GM21423 (cell line): ENCODE measurements at regions not wholly inside any gene's neighbourhood (a gene's known extent, or its start where the extent isn't known, plus 50 kb on each side); places are given as distances from the start of the nearest gene placed in this dataset.

Experiments used
- ATAC-seq: cut with Tn5 transposase; IDR thresholded peaks from one replicate; pipeline ENCODE4 v1.9.1; 2021; ENCODE audit warnings: mild to moderate bottlenecking, moderate library complexity; ENCODE audit not compliant: unreplicated experiment

DNA sequence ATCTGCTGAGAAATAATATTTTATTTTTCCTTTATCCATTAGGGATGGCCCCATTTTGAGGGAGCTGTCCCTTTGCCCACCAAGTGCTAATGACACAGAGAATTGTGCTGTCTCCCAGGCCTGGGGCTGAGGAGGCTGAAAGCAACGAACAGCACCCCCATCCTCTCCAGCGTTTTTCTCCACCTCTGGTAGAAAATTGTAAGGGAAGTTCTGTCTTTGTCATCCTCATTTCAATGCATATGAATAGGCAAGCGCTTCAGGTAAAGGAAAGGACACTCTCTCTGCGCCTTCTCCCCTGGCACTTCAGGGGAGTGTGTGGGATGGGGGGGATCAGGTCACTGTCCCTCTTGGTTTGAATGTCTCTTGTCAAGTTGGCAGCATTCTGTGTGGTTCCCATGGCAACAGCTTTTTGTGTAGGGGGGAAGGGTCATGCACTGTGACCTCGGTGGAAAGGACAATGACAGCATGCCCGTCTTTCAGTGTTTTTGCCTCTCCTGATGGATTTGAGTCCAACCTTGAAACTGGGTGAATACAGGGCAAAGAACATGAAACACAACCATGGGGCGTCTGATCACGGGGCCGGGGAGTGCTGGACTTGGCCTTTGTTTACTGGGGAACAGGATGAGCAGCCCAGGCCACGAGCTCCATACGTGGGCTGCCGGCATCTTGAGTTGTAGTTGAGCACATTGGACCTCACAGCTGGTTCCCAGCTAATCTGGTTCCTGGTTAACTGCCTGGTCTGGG is 230.2 kb downstream of the VRK1 start:
- ATAC-seq = no peak

DNA sequence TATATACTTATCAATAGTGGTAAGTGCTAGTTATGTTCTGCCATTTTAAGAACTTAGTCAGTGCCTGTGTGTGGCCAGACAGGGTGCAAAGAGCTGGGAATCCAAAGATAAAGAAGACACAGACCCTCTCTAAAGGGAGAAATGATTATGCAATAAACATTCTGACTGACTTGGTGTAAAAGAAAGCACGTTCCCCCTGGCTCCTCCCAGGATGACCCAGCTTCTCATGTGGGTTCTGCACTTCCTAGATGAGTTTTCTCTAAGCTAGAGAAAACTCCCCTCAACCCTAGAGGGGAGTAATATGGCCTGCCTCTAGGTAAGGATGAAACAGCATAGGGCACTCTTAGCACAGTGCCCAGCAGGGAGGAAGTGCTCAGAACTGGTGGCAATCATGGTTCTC is 231.2 kb downstream of the VRK1 start:
- ATAC-seq = no peak

DNA sequence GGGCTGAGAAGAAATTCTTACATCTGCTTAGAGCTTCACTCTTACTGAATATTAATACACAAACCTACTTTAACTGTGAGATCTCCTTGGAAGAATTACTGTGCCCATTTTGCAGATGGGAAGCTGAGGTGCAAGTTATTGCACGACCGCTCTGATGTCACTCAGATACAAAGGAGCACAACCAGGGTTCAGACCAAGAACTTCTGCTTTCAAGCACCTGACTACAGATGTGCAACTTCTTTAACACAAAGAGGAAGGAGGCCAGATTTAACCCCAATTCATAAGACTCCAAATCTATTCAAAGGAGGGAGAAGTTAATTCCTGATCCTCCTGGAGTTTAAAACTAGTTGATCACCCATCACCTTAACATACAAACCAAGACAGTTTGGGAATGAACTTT is 232.6 kb downstream of the VRK1 start:
- no peak for ATAC-seq

DNA sequence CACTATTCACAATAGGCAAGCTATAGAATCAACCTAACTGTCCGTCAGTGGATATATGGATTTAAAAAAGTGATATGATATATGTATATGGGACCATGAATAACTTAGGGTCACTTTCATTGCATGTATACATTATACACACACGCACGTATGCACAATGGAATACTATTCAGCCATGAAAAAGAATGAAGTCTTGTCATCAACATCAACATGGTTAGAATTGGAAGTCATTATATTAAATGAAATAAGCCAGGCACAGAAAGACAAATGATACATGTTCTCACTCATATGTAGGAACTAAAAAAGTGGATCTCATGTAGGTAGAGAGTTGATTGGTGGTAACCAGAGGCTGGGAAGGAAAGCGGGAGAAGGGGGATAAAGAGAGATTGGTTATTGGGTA is 234.3 kb downstream of the VRK1 start:
- no peak for ATAC-seq

DNA sequence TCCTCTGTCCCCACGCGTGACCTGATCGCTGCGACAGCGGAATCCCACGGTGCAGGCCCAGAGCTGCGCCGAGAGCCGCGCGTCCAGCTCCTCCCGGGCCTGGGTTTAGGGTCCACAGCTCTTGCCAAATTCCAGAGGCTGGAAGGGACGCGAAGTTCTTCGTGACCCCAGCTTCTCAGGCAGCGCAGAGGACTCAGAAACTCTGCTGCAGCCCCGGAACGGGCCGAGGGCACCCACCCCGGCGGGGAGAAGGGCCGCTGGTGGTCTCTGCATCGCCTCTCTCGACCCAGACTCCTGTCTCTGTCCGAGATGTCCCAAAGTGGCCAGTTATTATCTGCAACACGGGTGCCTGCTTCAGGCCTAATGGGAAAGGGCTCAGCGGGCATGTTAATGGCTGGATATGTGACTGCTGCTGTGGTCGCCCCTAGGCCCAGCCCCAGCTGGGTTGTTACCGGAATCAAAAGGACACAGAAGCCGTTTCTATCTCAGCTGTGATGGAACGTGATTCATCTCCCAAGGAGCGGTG is 236.4 kb downstream of the VRK1 start:
- ATAC-seq = no peak

DNA sequence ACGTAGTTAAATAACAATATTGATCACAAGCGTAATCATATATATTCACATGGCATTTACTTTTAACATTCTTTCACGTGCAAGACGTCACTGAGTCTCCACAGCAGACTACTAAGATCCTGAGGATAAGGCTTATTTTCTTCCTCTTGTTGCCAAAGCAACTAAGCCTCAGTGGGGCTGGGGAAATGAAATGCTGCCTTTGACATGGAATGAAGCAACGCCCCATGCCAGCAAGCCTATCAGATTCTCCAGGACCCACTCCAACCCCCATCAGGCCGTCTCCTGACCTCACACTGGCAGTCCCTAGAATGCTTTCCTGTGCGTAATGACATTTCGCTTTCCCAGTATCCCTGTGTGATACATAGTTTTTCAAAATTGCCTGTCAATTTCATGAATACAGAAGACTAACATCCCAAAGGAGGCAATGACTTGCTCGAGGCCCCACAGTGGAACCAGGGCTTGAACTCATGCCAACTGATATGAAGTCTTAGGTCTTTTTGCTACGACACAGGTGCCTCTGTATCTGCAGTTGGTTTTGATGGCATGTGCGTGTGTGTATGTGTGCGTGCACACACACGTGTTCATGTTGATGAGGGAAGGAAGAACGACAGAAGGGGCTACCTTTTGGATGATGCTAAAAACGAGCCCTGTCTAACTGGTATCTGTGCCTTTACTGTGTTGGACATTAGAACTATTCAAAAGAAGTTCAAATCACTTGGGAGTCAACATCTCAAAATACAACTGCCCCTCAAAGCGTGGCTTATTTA is 239.1 kb downstream of the VRK1 start:
- ATAC-seq = no peak

DNA sequence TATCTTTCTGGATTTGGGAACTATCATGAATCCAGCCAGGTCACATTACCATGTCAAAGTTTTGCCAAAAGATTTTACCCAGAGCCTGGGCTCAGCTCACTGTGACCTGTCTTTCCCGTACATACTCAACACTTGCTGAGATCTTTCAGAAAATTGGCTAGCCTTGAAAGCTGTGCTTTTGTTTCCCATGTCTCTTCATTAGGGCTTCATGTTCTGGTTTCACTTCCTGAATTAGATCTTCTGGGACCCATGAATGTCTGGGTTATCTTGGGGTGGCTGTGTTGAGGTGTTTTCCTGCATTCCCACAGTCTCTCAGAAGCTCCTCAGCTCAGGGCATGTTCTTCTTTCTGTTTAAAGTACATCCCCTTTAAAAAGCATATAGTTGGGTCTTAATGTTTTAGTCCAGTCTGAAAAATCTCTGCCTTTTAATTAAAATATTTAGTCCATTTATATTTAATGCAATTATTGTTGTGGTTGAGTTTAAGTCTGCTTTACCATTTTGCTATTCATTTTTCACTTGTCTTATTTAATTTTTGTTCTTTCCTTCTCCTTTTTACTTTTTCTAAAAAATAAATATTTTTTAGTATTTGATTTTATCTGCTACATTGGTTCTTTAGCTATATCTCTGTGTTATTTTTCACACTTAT is 242.7 kb downstream of the VRK1 start:
- no peak for ATAC-seq

DNA sequence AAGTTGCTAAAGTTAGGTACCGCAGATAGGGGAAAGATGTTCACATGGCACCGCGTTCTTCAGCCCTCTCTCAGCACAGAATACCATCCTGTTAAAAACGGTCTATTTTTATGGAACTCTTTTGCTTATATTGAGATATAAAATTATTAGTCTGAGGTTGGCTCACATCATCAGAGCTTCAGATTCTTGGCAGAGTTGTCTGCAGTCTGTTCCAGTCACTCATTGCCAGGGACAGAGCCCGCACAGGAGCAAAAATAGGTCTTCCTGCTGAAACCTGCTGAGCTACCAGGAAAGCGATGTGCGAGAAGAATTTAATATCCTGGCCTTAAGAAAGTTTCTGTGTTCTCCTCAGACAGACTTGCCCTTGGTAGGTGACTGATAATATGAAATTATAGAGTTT is 249.8 kb downstream of the VRK1 start:
- no peak for ATAC-seq

DNA sequence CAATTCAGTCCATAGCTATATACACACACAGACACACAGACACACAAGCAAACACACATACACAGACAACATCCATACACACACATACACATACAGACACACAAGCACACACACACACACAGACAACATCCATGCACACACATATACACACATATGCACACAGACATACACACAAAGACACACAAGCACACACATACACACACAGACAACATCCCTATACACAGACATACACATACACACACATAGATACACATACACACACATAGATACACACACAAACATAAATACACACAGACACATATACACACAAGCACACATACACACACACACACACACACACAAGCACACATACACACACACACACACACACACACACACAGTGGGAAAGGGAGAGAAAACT is 254.8 kb downstream of the VRK1 start:
- no peak for ATAC-seq

DNA sequence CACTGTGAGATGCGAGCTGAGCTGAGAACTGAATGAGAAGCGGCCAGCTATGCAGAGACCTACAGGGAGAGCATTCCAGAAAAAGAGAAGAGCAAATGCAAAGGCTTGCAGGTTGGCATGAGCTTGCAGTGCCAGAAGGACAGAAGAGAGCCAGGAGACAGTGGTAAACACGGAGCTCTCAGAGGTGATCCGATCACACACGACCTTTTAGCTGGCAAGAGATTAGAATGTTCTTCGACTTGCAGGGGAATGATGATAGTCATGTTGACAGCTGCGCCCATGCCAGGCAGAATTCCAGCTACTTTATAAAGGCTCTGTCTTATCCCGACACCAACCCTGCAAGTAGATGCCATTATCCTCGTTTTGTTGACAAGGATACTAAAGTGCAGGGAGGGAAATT is 256.8 kb downstream of the VRK1 start:
- no peak for ATAC-seq

DNA sequence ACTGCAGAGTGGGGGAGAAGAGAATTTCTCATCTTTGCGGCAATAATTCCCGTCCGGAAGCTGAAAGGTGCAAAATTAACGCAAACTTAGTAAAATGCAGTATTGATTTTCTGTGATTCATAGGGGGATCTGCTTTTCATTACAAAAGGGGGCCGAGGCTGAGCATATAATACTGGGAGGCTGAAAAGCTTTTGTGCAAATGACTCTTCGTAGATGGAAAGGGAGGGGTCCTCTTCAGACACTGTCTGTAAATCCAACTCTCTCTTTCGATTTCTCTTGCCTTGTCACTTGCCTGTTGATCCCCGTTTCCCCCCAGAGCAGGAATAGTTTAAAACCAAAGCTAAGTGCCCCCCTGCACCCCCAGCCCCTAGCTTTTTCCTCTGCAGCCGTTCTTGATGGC is 258.2 kb downstream of the VRK1 start:
- no peak for ATAC-seq

DNA sequence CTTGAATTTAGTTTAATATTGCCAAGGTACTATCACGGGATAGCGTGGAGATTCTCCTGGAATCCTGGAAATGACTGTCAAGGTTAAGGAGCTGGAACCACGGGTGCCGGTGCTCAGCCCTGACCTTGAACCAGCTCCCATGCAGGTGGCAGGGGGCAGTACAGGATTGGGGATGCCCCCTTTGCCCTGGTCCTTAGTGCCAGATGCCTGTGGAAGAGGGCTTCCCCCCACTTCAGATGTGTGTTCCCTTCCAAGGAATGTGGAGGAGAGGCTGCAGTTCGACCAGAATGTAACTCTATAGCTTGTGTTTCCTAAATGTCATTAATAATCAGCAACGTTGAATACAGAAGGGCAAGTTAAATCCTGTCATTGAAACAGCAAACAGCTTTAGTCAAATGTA is 258.9 kb downstream of the VRK1 start:
- ATAC-seq = no peak

DNA sequence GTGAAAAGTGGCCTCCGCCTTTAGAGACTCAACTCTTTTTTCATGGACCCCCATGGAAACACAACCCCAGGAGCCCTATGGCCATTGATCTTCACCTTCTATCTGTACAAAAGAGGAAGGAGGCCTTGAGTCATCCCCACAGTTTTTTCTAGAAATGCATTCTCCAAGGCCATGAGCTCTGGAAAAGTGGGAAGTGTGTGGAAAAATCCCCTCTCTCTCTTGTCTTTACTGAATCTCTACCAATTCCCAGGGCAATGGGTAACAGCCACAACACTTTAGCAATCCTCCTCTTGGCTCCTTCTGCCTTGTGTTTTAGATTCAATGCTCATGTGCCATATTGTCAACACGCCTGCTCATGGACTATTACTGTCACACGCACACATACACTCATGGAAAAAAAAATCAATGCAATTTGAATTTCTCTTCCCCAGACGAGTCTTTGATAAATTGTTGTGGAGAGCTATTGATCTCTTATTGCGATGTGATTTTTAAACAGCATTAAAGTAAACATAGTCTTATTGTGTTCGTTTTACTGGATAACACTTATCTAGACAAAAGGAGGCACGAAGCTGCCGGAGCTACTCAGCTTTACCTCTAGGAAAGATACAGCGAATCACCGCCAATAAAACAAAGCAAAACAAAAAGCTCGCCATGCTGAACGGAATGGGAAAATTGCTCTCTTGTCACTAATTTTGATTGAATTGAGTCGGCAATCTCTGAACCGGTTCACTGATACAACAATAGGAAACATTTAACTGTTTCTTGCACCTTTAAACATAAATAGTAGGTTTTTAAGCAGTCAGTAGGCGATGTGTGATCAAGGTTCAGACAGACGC is 260.3 kb downstream of the VRK1 start:
- no peak for ATAC-seq

DNA sequence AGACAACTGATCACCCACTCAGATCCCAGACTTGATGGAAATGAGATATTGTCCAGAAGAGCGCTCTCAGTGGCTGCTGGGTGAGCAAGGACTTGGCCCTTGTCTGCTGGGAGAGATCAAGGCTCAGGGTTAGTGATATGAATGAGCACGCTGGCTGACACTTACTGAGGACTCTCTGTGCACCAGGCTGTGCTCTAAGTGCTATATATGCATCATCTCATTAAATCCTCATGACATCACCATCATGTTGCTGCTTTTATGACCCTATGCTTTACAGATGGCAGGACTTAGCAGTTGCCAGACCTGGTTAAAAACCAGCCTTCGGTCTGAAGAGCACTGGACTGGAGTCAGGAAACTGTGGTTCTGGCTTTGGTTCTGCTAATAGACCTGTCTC is 260.9 kb downstream of the VRK1 start:
- no peak for ATAC-seq

DNA sequence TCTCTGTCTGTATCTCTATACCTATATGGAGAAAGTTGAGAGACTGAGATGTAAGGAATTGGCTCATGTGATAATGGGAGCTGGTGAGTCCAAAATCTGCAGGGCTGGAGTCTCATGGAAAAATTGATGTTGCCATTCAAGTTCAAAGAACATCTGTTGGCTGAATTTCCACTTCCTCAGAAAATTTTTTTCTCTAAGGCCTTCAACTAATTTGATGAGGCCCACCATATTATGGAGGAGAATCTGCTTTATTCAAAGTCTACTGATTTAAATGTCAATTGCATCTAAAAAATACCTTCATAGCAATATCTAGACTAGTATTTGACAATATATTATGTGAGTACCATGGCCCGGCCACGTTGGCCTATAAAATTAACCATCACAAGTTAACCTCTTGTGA is 261.4 kb downstream of the VRK1 start:
- ATAC-seq = no peak

DNA sequence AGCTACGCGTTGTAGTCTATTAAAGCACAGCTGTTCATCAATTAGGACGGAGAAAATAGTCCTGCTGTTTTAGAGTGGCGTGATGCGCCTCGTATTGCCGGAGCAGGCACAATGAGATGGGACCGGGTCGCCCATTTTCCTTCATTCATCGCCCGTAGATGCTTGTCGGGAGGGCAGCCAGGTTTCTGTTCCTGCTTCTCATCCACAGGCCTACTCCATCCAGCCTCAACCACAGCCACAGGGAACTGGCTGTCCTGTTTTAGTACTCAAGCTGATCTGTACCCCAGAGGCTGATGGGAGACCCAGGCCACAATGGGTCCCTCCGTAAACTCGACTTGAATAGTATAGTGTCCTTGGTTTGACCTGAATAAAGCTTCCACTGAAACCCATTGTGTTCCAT is 264.0 kb downstream of the VRK1 start:
- no peak for ATAC-seq

DNA sequence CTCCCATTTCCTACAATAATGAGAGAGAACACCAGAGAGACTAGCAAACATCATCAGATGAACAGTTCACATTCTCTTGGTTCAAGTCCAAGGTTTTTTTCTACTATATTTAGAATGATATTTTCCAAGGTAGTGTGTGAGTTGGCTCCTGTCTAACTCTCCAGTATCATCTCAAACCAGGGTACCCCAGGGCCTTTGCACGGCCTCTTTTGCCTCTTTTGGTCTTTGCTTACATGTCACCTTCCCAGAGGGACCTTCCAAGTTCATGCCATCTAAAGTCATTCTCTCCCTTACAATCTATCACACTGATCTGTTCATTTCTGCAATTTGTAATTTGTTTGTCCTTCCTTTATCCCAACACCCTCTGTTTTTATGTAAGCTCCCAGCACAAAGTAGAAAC is 264.5 kb downstream of the VRK1 start:
- ATAC-seq = no peak

DNA sequence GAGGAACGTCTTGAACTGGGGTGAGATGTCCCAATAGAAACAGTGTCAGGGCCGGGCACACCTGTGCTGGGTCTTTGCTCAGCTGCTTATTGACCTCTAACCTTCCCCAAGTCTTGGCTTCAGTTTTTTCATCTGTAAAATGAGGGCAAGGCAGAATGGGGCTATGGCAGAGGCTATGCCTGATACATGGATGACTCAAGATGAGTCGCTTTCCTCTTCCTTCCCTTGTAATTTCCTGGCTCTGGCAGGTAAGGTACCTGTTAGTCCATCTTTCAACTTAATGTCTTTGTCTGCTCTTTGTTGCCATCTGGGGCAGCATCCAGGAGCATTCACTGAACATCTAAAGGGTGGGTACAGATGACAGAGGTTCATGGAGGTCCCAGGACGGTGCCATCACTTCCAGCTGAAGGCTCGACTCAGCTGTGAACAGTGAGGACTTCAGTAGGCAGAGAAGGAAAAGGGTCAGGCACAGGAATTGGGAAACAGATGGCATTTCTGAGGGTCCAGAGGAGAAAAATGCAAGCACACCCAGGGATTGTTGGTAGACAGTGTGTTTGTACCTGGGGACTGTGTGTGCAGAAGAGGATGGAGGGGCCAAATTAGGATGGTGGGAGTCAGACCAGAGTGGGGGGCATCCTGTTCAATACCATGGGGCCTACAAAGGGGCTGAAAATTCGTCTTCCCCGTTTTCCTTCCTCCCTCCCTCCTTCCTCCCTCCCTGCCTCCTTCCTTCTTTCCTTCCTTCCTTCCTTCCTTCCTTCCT is 268.3 kb downstream of the VRK1 start:
- no peak for ATAC-seq

DNA sequence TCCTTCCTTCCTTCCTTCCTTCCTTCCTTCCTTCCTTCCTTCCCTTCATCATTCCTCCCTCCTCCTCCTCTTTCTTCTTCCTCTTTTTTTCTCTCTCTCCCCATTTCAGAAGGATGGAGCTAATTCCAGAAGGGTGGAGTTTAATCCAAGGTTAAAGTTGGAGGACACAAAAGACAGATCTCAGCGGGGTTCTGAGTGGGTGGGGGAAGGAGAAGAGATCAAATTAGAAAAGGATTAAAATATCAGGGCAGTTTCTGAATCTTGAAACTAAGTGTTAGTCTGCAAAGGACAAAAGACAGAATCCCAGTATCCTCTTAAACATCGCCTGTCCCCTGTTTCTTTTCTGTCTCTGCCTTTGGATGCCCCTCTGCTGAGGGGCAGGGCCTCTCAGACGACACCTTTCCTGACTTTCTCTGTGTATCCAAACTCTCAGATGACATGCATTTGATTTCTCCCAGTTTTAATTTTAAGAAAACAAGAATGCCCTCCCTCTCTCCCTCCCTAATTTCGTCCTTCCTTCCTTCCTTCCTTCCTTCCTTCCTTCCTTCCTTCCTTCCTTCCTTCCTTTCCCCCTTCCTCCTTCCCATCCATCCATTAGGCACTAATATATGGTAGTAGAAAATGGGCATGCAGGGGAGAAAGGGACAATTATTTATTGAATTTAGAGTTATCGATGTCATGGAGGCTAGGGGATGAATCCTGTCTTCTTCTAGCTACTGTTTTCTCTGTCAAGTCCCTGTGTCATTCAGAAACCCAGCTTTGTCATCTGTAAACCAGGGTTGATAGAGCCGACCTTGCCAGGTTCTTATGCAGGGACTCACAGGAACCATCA is 269.1 kb downstream of the VRK1 start:
- ATAC-seq = no peak
